ENCODE measurements at regions not wholly inside any gene's neighbourhood (a gene's known extent, or its start where the extent isn't known, plus 50 kb on each side); places are given as distances from the start of the nearest gene placed in this dataset.

GRCh38 chr2:221074238-221074637 lies 497.9 kb downstream of the EPHA4 start:
- DNase-seq: no peak

- no peak for DNase-seq
Observed at GRCh38 chr2:221075203-221075602, 496.9 kb downstream of the EPHA4 start.

GRCh38 chr2:221077251-221077650 lies 494.9 kb downstream of the EPHA4 start:
- DNase-seq: no peak

DNA sequence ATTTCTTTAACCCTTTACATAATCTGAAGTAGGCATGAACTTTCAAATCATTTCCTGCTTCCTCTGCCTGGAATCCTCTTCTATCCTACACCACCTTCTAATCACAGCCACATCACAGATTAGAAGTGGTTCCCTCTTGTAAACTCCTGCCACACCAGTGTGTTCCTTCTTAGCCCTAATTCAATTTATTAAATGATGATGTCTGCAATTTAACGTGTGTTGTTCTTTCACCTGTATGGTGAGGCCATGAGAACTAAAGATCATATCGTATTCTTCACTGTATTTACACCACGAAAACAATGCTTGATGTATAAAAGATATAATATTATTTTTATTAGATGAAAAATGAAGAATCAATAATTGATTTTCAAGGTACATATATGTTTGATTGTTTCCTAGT lies 494.3 kb downstream of the EPHA4 start:
- DNase-seq: no peak

GRCh38 chr2:221085341-221085900 lies 486.7 kb downstream of the EPHA4 start:
- DNase-seq: no peak

- DNase-seq: no peak
Observed at GRCh38 chr2:221085936-221086335, 486.2 kb downstream of the EPHA4 start.

- no peak for DNase-seq
Observed at GRCh38 chr2:221087779-221088178, 484.3 kb downstream of the EPHA4 start.

DNA sequence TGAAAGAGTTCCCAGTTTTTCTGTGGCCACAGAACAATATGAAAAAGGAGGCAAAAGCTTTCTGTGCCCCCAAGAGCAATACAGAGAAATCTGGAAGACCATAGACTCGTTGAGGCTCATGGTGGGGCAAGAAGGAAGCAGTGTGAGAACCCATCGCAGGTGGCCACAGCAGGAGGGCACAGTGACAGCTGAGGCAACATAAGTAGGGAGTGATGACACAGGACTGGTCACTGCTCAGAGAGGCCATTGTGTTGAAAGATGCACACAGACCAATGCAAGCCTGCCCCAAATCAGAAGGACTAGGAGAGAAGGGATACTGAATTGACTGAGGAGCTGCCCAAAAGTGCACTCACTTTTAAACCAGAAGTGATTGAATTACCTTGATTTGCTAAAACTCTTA lies 483.6 kb downstream of the EPHA4 start:
- DNase-seq: no peak

DNA sequence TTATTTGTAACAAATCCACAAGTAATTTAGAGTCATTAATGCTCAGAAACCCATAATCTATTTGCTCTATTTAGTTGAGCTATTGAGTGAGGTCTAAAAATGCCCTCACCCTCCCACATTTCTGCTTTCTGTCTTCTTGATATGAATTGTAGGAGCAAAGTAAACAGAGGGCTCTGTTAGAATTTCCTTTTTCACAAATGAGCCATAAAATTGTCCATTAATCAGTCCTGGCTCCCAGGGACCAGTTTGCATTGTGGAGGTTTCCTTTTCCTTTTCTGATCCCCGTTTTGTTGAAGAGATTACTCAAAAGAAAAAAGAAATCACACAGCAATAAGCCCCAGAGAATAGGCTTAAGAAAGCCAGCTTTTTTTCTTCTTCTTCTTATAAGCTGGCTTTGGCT lies 476.7 kb downstream of the EPHA4 start:
- DNase-seq: no peak

GRCh38 chr2:221096706-221097567 lies 475.2 kb downstream of the EPHA4 start:
- no peak for DNase-seq

DNA sequence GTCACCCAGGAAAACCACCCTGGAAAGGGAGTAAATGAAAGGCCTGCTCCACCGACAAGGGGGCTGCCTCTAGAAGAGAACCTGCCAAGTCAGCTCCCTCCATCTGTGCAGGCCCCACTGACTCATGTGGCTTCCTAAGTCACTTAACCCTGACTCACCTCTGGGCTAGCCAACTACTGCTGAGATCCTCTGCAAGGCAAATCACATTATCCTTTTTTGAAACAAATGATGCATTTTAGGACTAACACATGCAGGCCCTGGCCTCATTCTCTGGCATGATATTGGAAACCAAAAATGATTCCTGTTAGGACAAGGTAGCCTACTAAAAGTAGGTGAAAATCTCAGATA lies 474.6 kb downstream of the EPHA4 start:
- no peak for DNase-seq

- DNase-seq: no peak
Observed at GRCh38 chr2:221097949-221098348, 474.2 kb downstream of the EPHA4 start.

DNA sequence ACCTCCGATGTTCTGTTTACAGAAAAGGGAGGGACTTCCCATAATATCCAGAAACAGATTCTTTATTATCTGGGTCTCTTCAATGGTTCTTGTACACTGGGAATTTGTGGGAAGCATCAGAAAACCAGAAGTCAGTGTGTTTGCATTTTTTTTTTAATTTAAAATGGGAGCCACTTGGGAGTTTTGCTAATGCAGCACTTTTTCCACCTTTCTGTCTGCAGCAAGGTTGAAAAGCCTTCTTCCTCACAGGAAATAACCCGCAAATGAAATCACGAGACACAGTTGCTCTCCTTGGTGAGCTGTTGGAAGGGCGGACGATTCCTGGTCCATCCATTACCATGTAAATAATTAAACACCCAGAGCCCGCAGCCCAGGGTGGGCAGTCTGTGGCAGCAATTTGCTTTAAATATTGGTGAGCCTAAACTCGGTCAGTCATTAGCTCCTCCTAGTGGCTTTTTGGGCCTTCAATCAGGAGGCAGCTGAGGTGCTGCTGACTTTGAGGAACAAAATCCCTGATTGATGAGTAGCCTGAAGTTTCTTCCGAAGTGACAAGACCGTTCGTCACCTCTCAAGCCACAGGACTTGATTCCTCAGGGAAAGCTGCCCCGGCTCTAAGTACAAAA lies 471.5 kb downstream of the EPHA4 start:
- DNase-seq: no peak

- no peak for DNase-seq
Observed at GRCh38 chr2:221102896-221103688, 469.0 kb downstream of the EPHA4 start.

DNA sequence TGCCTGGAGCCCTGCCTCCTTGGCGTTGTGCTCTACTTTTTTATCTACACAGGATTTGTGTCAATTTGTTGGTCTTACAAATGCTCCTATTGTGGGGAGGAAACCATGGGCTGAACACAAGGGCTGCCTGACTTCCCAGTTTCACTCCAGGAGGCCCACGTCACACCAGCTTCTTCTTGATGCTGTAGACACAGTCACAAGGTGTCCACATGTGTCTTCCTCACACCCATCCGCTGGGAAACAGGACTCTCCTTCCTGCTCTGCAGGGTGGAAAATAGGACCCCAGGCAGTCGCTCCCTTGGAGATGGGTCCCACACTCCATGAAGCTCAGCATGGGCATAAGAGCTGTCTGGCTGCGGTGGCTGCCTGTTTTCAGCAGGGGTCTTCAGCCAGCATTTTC lies 468.2 kb downstream of the EPHA4 start:
- DNase-seq: no peak

GRCh38 chr2:221104361-221104811 lies 467.7 kb downstream of the EPHA4 start:
- no peak for DNase-seq

- DNase-seq: no peak
Observed at GRCh38 chr2:221106241-221106640, 465.9 kb downstream of the EPHA4 start.

GRCh38 chr2:221107424-221107823 lies 464.7 kb downstream of the EPHA4 start:
- DNase-seq: no peak

DNA sequence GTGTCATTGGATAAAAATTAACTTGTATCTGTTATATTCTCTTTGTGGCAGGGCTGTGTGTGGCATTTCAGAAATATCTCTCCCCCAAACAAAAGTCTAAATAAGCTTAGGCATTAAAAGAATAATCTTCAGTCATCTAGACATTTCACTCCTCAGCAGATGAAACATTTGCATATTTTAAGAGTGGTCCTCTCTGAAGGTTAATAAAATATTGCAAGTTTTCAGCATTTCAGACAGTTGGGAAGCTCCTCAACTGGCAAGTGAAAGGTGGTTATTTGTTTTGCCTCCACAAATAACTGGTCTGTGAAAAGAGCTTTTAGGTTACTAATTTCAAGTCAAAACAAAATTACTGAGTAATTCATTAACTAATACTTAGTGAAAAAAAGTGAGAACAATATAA lies 462.6 kb downstream of the EPHA4 start:
- DNase-seq: no peak

DNA sequence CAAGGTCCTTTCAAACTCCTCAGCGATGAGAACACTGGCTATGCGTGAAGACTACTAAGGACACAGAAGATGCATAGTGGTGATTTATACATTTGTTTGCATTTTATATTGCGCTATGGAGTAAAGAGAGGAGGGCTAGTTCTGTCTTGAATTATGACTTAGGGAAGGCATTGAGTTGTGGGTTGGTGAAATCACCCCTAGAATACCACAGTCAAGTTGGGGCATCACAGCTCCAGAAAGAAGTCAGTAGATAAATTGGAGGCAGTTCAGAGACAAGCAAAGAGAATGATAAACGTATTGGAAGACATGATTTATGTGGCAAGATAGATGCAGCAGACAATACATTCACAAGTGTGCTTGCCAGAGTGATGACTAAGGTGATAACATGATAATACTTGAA lies 460.4 kb downstream of the EPHA4 start:
- DNase-seq: no peak

- no peak for DNase-seq
Observed at GRCh38 chr2:221112744-221113143, 459.4 kb downstream of the EPHA4 start.

DNA sequence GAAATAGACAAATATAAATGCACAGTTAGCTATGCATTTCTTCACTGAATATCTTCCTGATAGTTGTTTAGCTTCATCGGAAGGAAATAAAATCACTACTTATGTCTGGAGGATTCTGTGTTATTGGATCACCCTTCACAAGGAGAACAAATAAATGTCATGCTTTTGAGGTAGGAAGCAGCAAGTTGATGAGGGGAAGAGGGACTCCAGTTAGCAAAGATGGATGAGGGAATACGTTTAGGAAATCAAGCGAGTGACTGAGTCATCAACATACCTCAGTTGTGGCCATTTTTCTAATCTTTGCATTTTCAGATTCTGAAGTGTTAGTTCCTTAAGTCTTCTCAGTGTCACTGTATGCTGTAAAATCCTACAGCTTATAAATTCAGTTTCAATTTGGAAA lies 456.2 kb downstream of the EPHA4 start:
- DNase-seq: no peak

- DNase-seq: no peak
Observed at GRCh38 chr2:221120643-221121042, 451.5 kb downstream of the EPHA4 start.
